ENCODE measurements at regions not wholly inside any gene's neighbourhood (a gene's known extent, or its start where the extent isn't known, plus 50 kb on each side); places are given as distances from the start of the nearest gene placed in this dataset.
"Not testable (repeated sequence)": the region's sequence is repeated elsewhere in the genome, so short reads cannot be mapped to it uniquely, and the experiment has no call there.

DNA sequence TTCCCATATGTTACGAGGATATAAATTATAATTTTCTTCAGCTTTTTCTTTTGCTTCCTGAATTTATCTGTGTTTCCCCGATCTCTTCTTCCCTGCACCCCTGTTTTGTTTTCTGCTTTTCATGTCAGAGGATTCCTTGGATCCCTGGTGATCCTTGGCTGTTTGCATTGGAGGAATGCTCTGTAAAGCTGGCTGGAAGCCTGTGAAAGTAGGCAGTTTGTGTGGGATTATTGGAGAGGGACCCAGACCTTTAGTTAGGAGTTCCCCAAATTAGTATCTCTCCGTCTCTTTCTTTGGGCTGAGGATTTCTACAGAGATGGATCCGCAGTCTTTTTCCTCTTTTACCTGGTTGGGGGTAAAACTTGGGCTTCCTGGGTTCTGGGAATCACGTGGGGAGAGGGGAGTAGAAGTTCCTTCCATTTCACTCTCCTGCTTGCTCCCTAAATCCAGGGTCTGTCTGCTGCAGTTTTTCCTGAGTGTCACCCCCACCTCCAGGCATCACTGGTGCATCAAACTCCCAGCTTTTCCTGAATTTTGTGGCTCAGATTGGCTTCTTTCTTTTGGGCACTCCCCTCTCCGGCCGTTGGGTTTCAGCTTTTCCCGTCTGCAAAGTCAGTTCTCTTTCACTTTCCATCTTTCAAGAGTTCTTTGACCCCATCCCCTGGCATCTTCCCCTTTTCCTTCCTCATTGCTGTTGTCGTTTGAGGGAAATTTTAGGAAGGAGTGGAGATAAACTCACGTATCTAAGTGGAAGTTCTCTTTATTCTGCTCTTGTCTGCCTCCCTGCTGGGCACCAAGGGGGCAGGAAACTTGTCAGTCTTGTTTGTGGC is 79.1 kb upstream of the ALX4 start:
- DNase-seq (ENCODE audit: low read depth in 3 of 3) = no peak

DNA sequence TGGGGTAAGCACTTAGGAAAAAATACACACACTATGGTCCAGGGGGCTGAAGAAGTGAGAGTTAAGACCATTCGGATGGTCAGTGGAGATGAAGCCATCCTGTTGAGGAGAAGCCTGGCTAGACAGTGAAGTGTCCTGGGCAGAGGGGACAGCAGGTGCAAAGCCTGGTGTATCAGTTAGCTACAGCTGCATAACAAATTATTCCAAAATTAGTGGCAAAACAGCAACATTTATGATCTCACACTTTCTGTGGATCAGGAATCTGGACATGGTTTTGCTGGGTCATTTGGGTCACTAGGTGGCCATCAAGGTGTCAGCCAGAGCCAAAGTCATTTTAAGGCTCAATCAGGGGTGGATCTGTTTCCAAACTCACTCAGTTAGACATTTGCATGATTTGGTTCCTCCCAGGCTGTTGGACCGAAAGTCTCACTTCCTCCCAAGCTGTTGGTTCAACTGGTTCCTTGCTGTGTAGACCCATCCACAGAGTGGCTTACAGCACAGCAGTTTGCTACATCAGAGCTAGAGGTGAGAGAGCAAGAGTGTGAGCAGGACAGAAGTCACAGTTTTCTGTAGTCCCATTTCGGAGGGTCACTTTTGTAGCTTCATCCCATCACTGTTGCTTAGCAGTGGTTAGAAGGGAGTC is 80.1 kb upstream of the ALX4 start:
- no peak for DNase-seq (ENCODE audit: low read depth in 3 of 3)

DNA sequence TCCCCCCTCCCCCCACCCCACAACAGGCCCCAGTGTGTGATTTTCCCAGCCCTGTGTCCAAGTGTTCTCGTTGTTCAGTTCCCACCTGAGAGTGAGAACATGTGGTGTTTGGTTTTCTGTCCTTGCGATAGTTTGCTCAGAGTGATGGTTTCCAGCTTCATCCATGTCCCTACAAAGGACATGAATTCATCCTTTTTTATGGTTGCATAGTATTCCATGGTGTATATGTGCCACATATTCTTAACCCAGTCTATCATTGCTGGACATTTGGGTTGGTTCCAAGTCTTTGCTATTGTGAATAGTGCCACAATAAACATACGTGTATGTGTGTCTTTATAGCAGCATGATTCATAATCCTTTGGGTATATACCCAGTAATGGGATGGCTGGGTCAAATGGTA is 81.1 kb upstream of the ALX4 start:
- DNase-seq (ENCODE audit: low read depth in 3 of 3) = not testable (repeated sequence)

DNA sequence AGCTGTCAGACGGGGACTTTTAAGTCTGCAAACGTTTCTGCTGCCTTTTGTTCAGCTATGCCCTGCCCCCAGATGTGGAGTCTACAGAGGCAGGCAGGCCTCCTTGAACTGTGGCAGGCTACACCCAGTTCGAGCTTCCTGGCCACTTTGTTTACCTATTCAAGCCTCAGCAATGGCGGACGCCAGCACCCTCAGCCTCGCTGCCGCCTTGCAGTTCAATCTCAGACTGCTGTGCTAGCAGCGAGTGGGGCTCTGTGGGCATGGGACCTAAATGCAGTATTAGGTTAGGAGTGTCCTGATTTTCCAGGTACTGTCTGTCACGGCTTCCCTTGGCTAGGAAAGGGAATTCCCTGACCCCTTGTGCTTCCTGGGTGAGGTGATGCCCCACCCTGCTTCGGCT is 86.8 kb upstream of the ALX4 start:
- DNase-seq (ENCODE audit: low read depth in 3 of 3) = not testable (repeated sequence)

DNA sequence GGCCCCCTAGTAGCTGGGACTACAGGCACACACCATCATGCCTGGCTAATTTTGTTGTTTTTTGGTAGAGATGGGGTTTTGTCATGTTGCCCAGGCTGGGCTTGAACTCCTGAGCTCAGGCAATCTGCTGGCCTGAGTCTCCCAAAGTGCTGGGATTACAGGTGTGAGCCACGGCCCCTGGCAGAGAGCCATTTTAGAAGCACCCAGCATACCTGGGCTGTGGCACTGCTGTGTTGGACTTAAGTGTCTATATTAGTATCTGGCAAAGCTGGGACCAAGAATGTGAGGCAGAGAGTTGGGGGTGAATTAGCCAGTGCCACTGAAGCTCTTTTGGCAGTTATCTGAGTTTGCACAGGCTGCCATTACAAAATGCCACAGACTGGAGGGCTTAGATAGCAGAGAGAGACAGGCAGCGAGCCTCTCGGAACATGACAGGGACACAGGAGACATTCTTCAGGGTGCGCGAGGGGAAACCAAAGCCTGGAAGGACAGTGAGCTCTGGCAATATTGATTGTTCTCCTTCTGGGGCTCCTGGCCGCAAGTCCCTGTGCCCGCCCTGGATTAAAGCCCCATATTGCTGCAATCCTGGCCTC is 87.7 kb upstream of the ALX4 start:
- no peak for DNase-seq (ENCODE audit: low read depth in 3 of 3)

DNA sequence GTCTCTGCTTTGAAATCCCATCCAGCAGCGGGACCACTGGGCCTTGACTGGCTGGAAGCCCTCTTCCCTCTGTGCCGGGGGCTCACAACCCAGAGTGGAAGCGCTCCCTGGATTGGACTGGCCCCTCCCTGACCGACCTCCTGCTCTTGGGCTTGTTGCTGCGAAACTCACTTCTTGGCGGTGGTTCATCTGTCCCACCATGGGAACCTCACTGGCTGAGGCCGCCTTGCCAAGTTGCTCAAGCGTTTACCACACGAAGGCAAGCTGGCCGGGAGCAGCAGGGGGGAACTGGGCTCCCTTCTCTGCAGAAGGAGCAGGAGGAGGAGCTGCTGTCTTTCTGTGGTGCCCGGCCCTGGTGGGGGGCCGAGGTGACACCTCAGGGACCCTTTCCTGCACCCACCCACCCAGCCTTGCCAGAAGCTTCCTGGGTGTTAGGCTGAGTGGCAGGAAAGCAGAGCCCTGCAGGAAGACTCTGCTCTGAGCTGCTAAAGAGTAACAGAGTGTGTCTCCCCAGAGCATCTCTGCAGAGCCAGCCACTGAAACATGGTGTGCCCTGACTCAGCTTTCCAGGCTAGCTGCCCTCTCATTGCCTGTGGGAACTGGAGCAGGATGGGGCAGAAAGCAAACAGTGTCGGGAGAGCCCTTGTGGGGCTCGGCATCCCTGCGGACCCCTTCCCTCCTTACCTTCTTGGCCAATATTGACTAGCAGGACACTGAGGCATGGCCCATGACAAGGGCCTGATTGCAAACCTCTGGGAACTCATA is 88.5 kb upstream of the ALX4 start:
- no peak for DNase-seq (ENCODE audit: low read depth in 3 of 3)

DNA sequence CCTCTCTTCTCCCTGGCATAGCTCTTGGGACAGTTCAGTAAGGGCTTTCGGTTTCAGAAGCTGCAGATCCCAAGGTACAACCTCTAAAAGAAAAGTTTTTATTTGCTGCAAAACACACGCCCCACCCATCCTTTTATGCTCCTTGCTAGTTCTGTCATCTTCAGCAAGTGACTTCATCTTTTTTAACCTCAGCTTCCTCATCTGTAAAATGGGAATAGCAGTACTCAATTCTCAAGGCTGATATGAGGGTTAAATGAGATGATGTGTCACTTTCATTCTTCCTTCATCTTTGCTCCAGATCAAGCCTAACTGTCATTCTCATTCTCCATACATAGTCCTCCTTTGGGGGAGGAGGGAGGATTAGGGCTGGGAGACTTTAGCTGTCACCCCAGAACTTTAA is 90.0 kb upstream of the ALX4 start:
- no peak for DNase-seq (ENCODE audit: low read depth in 3 of 3)

DNA sequence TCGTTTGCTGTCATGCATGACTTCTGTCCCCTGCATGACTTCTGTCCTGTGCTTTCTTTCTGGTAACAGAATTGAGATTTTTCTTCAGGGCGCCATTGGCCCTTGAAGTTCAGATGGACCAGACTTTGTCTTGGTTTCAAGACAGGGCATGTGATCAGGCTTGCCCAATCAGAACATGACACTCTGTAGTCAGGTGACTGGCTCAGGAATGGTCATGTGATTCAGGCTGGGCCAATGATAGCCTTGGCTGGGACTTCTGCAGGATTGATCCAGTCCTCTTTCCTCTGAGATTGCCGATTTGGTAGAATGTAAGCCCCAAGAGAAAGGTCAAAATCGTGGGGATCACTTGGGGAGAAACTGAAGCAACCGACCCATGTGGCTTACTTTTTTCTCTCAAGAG is 90.5 kb upstream of the ALX4 start:
- no peak for DNase-seq (ENCODE audit: low read depth in 3 of 3)

DNA sequence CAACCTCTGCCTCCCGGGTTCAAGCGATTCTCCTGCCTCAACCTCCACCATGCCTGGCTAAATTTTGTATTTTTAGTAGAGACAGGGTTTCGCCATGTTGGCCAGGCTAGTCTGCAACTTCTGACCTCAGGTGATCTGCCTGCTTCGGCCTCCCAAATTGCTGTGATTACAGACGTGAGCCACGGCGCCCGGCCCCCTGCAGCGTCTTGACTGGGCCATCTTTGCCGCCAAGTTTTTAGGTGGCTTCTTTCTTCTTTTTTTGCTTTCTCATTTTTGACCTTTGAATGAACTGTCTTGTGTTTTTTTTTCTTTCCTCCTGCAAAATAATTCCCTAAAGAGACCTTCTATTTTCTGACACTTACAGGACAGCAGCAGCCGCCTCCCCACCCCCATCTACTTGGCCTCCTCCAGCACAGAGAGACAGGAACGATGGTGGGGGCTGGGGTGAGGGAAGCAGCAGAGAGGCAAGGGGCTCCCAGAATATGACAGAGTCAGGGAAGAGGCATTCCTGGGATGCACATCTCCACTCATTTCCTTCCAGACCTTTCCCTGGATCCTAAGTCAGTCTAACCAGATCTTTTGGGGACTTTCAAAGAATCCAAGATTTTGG is 92.6 kb upstream of the ALX4 start:
- DNase-seq (ENCODE audit: low read depth in 3 of 3) = no peak

DNA sequence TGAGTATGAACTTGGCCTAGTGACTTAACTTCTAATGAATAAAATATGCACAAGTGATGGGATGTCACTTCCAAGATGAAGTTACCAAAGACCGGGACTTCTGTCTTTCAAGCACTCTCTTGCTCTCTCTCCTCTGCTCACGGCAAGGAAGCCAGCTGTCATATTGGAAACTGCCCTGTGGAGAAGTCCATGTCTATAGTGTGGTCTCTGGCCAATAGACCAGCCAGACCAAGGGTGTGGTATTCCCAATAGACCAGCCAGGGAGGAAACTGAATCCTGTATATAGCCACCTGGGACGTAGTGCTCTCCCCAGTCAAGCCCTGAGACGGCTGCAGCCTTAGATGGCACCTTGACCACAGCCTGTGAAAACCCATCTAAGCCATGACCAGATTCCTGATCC is 93.2 kb upstream of the ALX4 start:
- DNase-seq (ENCODE audit: low read depth in 3 of 3) = no peak

DNA sequence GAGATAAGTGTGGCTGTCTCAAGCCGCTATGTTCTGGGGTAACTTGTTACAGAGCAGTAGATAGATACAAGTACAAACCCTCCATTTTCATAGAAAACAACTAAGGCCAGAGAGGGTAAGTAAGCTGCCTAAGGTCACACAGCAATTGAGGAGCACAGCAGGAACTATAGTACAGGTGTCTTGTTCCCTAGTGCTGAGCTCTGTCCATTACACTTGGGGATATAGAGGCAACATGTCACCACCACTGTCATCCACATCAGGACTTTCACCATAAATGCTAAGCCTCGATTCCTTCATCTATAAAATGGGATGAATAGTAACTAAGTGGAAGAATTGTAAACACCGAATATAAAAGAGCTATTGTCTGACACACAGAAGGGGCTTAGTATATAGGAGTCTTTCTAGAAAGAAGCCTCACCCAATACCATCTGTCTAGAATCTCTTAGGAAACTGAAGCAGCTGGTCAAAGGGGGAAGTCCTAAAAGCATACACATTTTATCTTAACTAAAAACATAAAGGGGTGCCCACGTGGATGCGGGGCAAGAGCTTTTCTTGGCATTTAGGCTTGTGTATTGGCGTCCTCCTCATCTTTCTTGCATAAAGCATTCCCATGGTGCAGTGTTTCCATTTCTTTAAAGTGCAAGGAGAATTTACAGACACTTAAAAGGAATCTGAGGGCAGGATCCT is 93.8 kb upstream of the ALX4 start:
- DNase-seq (ENCODE audit: low read depth in 3 of 3) = no peak

DNA sequence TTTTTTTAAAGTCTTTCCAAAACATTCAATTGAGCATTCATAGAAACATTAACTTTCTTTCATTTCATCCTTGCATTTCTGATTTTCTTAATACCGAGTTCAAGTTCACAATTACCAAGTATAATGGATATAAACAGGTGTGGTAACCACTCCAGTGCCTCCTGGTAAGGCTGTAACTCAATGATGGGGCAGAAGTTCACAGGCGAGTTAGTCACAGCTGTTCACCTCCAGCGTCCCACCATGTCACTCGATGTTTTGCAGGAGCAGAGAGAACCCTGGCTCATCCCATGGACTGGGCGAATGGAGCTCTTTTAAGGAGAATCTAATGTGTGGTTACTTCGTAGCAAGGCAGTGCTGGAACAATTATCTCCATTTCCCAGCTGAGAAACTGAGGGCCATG is 94.4 kb upstream of the ALX4 start:
- DNase-seq (ENCODE audit: low read depth in 3 of 3) = no peak

DNA sequence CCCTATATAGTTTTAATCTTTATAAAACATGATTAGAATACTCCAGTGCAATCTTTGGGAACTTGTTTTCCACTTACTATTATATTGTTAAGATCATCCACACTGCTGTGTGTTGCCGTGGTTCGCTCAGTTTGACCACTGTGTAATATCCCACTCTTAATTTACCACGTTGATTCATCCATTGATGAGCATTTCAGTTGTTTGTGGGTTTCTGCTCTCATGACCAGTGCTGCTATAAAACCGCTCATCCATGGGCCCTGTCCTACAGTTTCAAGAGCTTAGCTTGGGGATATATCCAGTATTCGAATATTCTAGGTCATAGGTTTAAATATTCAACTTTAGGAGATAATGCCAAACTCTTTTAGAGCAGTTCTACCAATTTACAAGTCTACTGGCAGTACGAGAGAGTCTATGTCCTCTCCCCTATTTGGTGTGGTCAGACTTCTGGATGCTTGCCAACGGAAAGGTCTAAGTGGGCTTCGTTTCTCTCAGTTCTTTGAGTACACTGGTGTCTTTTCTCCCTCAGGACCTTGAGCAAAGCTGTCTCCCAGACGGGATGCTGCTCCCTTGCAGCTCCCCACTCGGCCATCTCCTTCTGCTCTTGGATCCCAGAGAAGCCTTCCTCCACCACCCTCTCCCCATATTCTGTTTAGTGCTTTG is 94.9 kb upstream of the ALX4 start:
- no peak for DNase-seq (ENCODE audit: low read depth in 3 of 3)

DNA sequence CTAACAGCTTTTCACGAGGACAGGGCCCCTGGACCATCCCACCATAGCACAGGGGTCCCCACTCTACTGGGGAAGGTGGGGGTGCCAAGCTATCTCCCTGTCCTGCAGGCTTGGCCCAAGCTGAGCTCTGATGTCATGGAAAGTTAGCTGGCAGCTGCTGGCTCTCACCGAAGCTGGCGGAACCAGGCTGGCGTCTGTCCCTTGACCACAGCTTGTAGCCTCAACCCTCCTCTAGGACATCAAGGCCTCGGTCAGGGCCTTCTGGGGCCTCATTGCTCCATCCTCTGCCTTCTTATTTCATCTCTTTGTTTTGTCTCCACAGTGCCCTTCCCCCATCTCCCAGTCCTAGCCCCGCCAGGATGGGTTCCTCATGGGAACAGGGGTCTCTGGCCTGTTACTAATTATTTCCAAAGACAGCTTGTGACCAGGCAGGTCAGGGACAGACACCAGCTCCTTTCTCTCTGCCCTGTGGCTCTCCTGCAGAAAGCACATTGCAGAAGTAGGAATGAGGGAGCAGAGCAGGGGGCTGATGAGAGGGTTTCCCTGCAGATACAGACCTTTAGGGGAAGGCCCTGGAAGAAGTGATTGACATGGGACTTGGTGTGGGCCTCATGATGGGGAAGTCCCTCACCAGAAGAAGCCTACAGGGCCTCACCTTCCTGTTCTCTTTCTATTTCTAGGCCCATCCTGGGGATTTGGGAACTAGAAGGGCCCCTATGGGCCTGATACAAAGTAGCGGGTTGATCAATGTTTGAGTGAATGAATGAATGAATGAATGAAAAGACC is 97.5 kb upstream of the ALX4 start:
- DNase-seq (ENCODE audit: low read depth in 3 of 3) = no peak

DNA sequence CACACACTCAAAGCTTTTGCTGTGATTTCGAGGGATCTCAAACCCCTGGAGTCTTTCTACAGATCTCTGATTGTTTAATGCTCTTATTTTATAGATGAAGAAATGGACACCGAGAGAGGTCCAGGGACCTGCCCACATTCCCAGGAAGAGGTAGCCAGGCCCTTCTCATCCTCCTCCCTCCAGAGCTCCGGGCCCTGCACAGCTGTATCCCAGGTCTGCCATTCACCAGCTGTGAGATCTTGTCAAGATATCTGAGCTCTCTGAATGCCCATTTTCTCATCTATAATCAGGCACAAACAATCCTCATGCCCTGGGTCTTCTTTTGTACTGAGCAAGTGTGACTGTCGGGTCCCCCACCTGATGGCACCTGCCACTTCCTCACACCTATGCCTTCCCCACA is 98.2 kb upstream of the ALX4 start:
- DNase-seq (ENCODE audit: low read depth in 3 of 3) = no peak

DNA sequence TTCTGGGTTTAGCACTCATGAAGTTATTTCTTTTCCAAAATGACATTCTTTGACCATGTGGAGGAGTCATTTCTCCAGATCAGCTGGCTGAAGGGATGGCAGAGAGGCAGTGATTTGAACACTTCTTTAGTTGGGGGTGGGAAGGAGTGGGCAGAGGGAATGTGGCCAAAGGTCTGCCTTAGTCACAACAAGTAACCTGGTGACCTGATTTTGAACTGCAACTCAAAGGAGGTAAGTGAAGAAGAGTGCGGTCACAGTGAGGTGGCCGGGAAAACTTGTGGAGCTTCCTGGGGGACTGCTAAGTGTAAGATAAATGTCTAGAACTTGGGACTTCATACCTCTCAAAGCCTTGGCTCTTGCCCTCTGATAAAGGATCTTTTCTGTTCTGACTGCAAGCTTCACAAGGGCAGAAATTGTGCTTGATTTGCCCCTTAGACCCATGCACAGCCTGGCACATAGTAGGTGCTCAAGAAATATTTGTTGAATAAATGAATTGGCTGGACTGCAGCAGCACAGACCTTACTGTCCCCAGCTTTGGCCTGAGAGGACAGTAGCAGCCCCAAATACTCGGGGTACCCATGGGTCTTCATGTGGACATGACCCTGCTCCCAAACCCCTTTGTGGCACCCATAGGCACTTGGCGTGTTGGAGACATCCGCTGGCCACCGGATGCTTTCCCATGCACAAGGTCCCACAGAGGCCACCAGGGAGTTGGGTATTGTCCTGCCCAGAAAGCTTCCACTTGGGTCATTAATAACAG is 99.0 kb upstream of the ALX4 start:
- DNase-seq (ENCODE audit: low read depth in 3 of 3) = no peak

DNA sequence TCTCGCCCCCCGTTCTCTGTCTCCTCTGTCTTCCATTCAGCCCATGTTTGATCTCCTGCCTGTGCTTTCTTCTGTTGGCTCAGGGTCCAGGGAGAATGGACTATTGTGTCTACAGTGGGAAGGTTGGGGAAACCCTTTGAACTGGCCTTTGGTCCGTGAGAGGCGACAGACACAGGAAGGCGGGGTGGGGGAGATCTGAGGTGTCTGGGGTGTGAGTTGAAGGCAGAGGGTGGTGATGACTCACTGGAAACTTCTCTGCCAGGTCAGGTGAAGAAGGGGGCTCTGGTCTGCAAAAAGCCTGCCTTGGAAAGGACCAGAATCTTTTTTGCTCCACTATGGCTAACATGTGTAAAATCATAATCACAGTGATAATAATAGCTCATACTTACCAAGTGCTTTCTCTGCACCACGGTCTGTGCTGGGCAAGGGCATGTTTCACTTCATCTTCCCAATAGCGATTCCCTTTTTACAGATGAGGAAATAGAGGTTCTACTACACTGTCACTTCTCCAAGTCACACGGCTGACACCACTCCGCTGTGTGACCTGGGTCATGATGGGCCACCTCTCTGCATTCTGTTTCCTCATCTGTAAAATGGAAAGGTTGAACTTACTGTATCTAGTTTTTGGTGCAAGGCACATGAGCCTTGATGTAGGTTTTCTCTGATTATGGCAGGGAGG is 99.8 kb upstream of the ALX4 start:
- no peak for DNase-seq (ENCODE audit: low read depth in 3 of 3)

DNA sequence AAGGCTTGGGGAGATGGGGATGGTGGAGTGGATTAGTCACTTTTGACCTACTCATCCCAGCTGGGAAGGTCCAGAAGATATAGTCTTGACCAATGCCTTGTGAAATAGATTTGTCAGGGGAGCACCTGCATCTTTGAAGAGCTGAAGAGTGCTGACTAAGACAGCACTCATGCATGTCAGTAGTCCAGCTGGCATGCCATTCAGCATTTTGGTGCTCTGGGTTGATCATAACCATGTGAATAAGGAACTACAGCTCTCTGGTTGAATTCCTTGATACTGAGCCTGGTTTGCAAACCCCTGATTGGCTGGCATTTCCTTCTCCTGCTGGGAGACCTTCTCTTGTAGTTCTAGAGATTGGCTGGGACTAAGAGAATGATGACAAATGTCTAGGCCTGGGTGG is 106.8 kb upstream of the ALX4 start:
- no peak for DNase-seq (ENCODE audit: low read depth in 3 of 3)
